ENCODE measurements at regions not wholly inside any gene's neighbourhood (a gene's known extent, or its start where the extent isn't known, plus 50 kb on each side); places are given as distances from the start of the nearest gene placed in this dataset.

DNA sequence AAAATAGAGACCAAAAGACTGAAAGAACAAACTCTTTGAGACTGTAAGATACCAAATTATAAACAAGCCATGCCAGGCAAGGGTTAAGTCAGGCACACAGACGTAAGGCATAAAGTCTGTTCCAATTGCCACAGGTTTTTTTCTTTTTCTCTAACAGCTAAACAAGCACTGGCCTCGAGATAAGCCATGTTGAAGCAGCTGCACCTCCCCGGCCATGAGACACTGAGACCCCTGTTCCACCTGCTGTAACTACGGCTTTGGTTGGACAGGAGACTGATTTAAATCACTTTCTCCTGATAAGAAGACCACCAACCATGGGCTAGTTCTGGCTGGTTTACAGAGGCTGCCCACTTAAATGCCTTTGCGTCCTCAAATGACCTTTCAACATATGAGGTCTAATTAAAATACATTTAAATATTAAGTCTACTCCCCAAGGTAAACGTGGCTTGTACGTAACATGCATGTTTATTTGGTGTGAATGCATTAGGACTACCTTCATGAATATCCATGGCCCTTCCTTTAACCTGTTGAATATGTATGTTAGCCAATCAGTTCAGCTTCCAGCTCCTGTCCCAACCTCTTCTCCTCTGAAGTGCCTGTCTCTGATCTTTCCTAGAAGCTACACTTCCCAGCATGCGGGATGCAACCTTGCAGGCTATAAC is 117.2 kb downstream of the CMPK2 start:
- POLR2A ChIA-PET, result no interaction called here
- ATAC-seq (no peak), FAIRE-seq (no peak), DNase-seq (ENCODE audit: low spot score) (no peak)
- no peak overlapping the region for H2AFZ ChIP-seq (ENCODE audit: low read length)
- no peaks in the 10 kb centered on the region for H3K9me3 ChIP-seq (ENCODE audit: low read length)
- no peaks in the 10 kb centered on the region for H4K20me1 ChIP-seq (ENCODE audit: insufficient read depth, low read length)
- no peak overlapping the region for H3K9ac ChIP-seq (ENCODE audit: insufficient read depth, low read depth, low read length)
- WGBS (ENCODE audit: low lambda C conversion rate), result 7% methylated on average over 8 of the region's 8 CpGs
- no peak for TF ChIP-seq ZNF558 (CRISPR knock-in tag; IDR thresholded peaks at IDR 0.05; ENCODE audit: borderline replicate concordance)
- H3K4me1 ChIP-seq (ENCODE audit: insufficient read depth, low read length), result no peaks in the 10 kb centered on the region
- H3K27me3 ChIP-seq (ENCODE audit: control insufficient read depth in 1 of 2, insufficient read depth in 2 of 2, low read length in 2 of 2), result 0 out of 5 replicates have a peak, but pooled peaks cover 0 to 8% of the 10 kb centered on the region in 2 experiments
- intact Hi-C loops (cut with micrococcal nuclease; ENCODE audit: unreplicated experiment), result no loop called here
- no peaks in the 10 kb centered on the region for H3K79me2 ChIP-seq (ENCODE audit: insufficient read depth, low read length)
- BruUV-seq (replicated peaks), result no TSS peak
- H3K27ac ChIP-seq (ENCODE audit: extremely low read length, insufficient read depth, low read length), result no peak overlapping the region
- no peak overlapping the region for H3K4me2 ChIP-seq (ENCODE audit: low read depth, low read length)
- H3K36me3 ChIP-seq (replicated peaks in 1 of 2; ENCODE audit: control insufficient read depth in 1 of 2, insufficient read depth in 2 of 2, low read length in 2 of 2), result no peaks in the 10 kb centered on the region
- H3K4me3 ChIP-seq (replicated peaks in 1 of 3; ENCODE audit: insufficient read depth in 1 of 3, low read depth in 2 of 3, low read length in 3 of 3), result no peak overlapping the region
- CTCF ChIA-PET (ENCODE audit: low intra/inter-chr PET ratio, low total read pairs), result no interaction called here
- in situ Hi-C loops (cut with HindIII; ENCODE audit: extremely low pct_ligation_motif_present, low pct_unique_long_range_greater_than_20kb), result no loop called here

DNA sequence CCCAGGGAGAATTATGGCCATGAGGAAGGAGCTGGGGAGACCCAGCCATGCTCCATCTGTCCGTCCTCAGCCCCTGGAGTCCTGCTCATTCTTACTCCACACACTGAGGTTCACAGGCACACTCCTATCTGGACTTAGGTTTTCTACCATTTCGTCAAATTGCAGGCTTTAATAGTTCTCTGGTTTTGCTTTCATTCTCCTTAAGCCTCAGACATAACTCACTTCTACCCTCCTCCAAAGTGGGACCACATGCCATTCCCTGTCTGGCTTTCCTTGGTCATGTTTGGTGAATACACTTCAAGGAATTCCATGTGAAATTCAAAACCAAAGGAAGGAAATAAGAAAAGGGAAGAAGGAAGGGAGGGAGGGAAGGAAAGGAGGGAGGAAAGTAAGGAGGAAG is 115.7 kb downstream of the CMPK2 start:
- no peaks in the 10 kb centered on the region for H3K9me3 ChIP-seq (ENCODE audit: low read length)
- TF ChIP-seq, protein P1, sequence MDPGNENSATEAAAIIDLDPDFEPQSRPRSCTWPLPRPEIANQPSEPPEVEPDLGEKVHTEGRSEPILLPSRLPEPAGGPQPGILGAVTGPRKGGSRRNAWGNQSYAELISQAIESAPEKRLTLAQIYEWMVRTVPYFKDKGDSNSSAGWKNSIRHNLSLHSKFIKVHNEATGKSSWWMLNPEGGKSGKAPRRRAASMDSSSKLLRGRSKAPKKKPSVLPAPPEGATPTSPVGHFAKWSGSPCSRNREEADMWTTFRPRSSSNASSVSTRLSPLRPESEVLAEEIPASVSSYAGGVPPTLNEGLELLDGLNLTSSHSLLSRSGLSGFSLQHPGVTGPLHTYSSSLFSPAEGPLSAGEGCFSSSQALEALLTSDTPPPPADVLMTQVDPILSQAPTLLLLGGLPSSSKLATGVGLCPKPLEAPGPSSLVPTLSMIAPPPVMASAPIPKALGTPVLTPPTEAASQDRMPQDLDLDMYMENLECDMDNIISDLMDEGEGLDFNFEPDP (CRISPR knock-in tag; conservative IDR thresholded peaks at IDR 0.05), result no peak
- TF ChIP-seq ZNF773 (CRISPR knock-in tag; IDR thresholded peaks at IDR 0.05; ENCODE audit: borderline replicate concordance), result no peak
- TF ChIP-seq SRSF9 (IDR thresholded peaks at IDR 0.05; ENCODE audit: borderline replicate concordance, insufficient read depth, low read depth, low read length, poor library complexity, severe bottlenecking), result no peak
- no peak for TF ChIP-seq ZNF326 (CRISPR knock-in tag; IDR thresholded peaks at IDR 0.05; ENCODE audit: borderline replicate concordance)
- no peak for TF ChIP-seq JUND (CRISPR knock-in tag; IDR thresholded peaks at IDR 0.05)
- TF ChIP-seq, protein P2, sequence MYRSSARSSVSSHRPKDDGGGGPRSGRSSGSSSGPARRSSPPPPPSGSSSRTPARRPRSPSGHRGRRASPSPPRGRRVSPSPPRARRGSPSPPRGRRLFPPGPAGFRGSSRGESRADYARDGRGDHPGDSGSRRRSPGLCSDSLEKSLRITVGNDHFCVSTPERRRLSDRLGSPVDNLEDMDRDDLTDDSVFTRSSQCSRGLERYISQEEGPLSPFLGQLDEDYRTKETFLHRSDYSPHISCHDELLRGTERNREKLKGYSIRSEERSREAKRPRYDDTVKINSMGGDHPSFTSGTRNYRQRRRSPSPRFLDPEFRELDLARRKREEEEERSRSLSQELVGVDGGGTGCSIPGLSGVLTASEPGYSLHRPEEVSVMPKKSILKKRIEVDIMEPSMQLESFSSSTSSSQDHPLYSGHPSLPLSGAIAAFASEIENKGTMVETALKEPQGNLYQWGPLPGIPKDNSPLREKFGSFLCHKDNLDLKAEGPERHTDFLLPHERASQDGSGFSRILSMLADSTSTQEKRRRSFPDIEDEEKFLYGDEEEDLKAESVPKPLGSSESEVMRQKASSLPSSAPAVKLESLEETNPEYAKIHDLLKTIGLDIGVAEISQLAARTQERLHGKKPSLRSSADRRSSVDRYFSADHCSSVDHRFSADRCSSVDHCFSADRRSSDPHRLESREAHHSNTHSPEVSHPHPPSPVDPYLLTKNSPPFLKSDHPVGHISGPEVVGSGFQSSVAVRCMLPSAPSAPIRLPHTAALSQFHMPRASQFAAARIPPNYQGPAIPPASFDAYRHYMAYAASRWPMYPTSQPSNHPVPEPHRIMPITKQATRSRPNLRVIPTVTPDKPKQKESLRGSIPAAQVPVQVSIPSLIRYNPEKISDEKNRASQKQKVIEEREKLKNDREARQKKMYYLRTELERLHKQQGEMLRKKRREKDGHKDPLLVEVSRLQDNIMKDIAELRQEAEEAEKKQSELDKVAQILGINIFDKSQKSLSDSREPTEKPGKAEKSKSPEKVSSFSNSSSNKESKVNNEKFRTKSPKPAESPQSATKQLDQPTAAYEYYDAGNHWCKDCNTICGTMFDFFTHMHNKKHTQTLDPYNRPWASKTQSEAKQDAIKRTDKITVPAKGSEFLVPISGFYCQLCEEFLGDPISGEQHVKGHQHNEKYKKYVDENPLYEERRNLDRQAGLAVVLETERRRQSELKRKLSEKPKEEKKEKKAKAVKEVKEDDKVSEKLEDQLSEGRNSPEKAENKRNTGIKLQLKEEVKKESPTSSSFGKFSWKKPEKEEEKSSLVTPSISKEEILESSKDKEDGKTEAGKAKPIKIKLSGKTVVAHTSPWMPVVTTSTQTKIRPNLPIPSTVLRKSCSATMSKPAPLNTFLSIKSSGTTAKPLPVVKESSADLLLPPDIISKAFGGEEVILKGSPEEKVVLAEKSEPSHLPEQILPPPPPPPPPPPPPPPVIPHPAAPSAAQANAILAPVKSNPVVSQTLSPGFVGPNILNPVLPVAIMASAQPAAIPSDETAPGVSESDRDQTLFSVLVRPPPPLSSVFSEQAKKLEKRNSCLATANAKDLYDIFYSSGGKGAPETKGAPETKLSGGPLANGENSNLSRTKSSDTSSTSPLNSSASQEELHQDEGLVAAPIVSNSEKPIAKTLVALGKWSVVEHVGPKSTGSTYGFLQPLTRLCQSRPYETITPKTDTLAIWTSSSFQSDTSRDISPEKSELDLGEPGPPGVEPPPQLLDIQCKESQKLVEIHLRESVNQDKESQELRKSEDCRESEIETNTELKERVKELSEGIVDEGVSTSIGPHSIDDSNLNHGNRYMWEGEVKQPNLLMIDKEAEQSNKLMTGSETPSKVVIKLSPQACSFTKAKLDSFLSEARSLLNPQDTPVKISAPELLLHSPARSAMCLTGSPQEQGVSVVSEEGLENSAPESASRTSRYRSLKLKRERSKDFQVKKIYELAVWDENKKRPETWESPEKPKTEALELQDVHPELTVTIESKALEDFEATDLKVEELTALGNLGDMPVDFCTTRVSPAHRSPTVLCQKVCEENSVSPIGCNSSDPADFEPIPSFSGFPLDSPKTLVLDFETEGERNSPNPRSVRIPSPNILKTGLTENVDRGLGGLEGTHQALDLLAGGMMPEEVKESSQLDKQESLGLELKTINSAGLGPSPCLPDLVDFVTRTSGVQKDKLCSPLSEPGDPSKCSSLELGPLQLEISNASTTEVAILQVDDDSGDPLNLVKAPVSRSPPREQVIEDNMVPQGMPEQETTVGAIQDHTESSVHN (CRISPR knock-in tag; IDR thresholded peaks at IDR 0.05), result no peak
- TF ChIP-seq NR1H2 (CRISPR knock-in tag; IDR thresholded peaks at IDR 0.05; ENCODE audit: borderline replicate concordance, low read depth), result no peak

More for the DNA sequence above, 115.7 kb downstream of the CMPK2 start:
- ChIA-PET POLR2A (no interaction called here), CTCF (ENCODE audit: low intra/inter-chr PET ratio, low total read pairs) (no interaction called here)
- FAIRE-seq (no peak), ATAC-seq (no peak), DNase-seq (ENCODE audit: low spot score) (no peak)
- Histone ChIP-seq H3K27me3 (ENCODE audit: control insufficient read depth in 1 of 2, insufficient read depth in 2 of 2, low read length in 2 of 2) (peaks cover 0 to 13% of the 10 kb centered on the region in 2 experiments; a peak in 2 of 5 replicates), H3K79me2 (ENCODE audit: insufficient read depth, low read length) (no peaks in the 10 kb centered on the region), H3K4me3 (replicated peaks in 1 of 3; ENCODE audit: insufficient read depth in 1 of 3, low read depth in 2 of 3, low read length in 3 of 3) (no peak overlapping the region), H3K36me3 (replicated peaks in 1 of 2; ENCODE audit: control insufficient read depth in 1 of 2, insufficient read depth in 2 of 2, low read length in 2 of 2) (no peaks in the 10 kb centered on the region), H4K20me1 (ENCODE audit: insufficient read depth, low read length) (no peaks in the 10 kb centered on the region), H3K4me1 (ENCODE audit: insufficient read depth, low read length) (no peaks in the 10 kb centered on the region), H3K9ac (ENCODE audit: insufficient read depth, low read depth, low read length) (no peak overlapping the region), H2AFZ (ENCODE audit: low read length) (no peak overlapping the region), H3K27ac (ENCODE audit: extremely low read length, insufficient read depth, low read length) (no peak overlapping the region), H3K4me2 (ENCODE audit: low read depth, low read length) (no peak overlapping the region)
- WGBS (ENCODE audit: low lambda C conversion rate), result 0% methylated on average over 2 of the region's 2 CpGs
- no TSS peak for BruUV-seq (replicated peaks)
- in situ Hi-C loops (cut with HindIII; ENCODE audit: extremely low pct_ligation_motif_present, low pct_unique_long_range_greater_than_20kb), result no loop called here
- intact Hi-C loops (cut with micrococcal nuclease; ENCODE audit: unreplicated experiment), result no loop called here

Measured in HepG2 (cell line).